Posterior vena cava (tissue), 2 donors: ENCODE measurements at regions not wholly inside any gene's neighbourhood (a gene's known extent, or its start where the extent isn't known, plus 50 kb on each side); places are given as distances from the start of the nearest gene placed in this dataset.

Experiments used
- microRNA-seq, 2 donors: library from miRNA; unstranded; fragments of <30 nt; microRNA quantifications; one replicate each; pipeline ENCODE4 v1.2.0, GENCODE V29; 2020 to 2021; ENCODE audit warnings: borderline microRNAs expressed in 2 of 2
- donor health status: DM: yes; HTN: yes; CAD: no.
- donor health status: DM: yes; HTN: yes; CAD: no.

Small RNA genes lying in the stretch of these regions (microRNA-seq; reads per million reads assigned to microRNA genes)
- gene MIR190A, result 41.0 to 49.1 reads per million in 2 donors
- gene MIR6085, result 0 reads per million in 2 donors
- gene MIR8067, result 0 reads per million in 2 donors
